ENCODE measurements at regions not wholly inside any gene's neighbourhood (a gene's known extent, or its start where the extent isn't known, plus 50 kb on each side); places are given as distances from the start of the nearest gene placed in this dataset.

DNA sequence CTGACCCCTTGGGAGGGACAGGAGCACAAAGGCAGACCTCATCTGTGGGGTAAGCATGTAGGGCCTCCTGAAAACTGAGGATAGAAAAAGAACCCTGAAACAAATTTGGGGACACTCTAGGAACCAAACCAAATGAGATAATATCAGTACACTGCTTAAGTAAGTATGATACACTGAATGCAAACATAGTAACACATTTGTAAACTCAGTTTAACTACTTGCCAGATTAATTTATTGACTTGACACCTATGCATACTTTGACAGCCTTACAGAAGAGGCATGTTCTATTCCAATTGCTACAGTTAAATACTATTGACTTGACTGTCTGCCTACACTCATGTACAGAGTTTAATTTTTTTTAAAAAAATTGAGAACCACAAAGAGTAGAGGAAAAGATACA is 1070.8 kb upstream of the SEMA6A start:
- TF ChIP-seq, protein P1, sequence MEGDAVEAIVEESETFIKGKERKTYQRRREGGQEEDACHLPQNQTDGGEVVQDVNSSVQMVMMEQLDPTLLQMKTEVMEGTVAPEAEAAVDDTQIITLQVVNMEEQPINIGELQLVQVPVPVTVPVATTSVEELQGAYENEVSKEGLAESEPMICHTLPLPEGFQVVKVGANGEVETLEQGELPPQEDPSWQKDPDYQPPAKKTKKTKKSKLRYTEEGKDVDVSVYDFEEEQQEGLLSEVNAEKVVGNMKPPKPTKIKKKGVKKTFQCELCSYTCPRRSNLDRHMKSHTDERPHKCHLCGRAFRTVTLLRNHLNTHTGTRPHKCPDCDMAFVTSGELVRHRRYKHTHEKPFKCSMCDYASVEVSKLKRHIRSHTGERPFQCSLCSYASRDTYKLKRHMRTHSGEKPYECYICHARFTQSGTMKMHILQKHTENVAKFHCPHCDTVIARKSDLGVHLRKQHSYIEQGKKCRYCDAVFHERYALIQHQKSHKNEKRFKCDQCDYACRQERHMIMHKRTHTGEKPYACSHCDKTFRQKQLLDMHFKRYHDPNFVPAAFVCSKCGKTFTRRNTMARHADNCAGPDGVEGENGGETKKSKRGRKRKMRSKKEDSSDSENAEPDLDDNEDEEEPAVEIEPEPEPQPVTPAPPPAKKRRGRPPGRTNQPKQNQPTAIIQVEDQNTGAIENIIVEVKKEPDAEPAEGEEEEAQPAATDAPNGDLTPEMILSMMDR (conservative IDR thresholded peaks at IDR 0.05): no peak
- no peak for TF ChIP-seq EZH2 (IDR thresholded peaks at IDR 0.05; ENCODE audit: low read depth)
